GM12878 (cell line): ENCODE measurements at regions not wholly inside any gene's neighbourhood (a gene's known extent, or its start where the extent isn't known, plus 50 kb on each side); places are given as distances from the start of the nearest gene placed in this dataset.

Source experiments
- ATAC-seq: fragments of 200-7000 bp; cut with Tn5 transposase; 3 replicates; pipeline ENCODE4 v1.9.1; 2020; ENCODE audit warnings: mild to moderate bottlenecking, moderate library complexity
- BruUV-seq: library from RNA; stranded (reverse); fragments of 400-500 nt; replicated peaks from 2 replicates; lab custom pipeline; 2021; lab: Mats Ljungman, UMichigan
- CTCF ChIA-PET: fragments of 300-600 bp; sonication (Branson Sonifier 250); formaldehyde crosslinking; extraction: SDS; loops from one replicate; lab custom pipeline; 2021; ENCODE audit warnings: inconsistent platforms; lab: Yijun Ruan, JAX
- POLR2A ChIA-PET: fragments of 350-600 bp; formaldehyde crosslinking; extraction: SDS; loops from one replicate; lab custom pipeline; 2021; ENCODE audit warnings: inconsistent platforms; lab: Charles Lee
- RAD21 ChIA-PET: fragments of 300-600 bp; sonication (Branson Sonifier 250); formaldehyde crosslinking; loops from one replicate; lab custom pipeline; 2023; ENCODE audit warnings: antibody characterized with exemption; ENCODE audit not compliant: unreplicated experiment; lab: Charles Lee
- SMC1A ChIA-PET: fragments of 300-600 bp; sonication (Branson Sonifier 250); formaldehyde crosslinking; loops from one replicate; lab custom pipeline; 2023; ENCODE audit not compliant: unreplicated experiment, uncharacterized antibody; lab: Charles Lee
- DNase-seq: peaks from one replicate; pipeline ENCODE4 v3.0.0-alpha.2; 2011; ENCODE audit warnings: low read depth, low spot score
- FAIRE-seq: peaks from 3 replicates; lab custom pipeline; 2011; peaks lifted over from hg19 to GRCh38; lab: Jason Lieb, UNC
- H2AFZ ChIP-seq: 2 replicates; pipeline ENCODE4 v1.6.0; 2011; ENCODE audit warnings: low read depth, low read length, control low read depth; ENCODE audit not compliant: control insufficient read depth
- H3K27ac ChIP-seq: 2 replicates; pipeline ENCODE4 v1.5.1; 2011; ENCODE audit warnings: control low read depth; ENCODE audit not compliant: control insufficient read depth, insufficient read depth
- H3K27me3 ChIP-seq, 2 experiments: replicated peaks in 1 of 2; 2 replicates each; pipeline versions ENCODE4 v1.6.0 to v1.6.1; 2011; ENCODE audit warnings: low read length in 1 of 2; ENCODE audit not compliant: control insufficient read depth in 2 of 2, insufficient read depth in 2 of 2
- H3K36me3 ChIP-seq, 2 experiments: 2 replicates each; pipeline ENCODE4 v1.5.1; 2011; ENCODE audit warnings: low read length in 1 of 2; ENCODE audit not compliant: control insufficient read depth in 2 of 2, insufficient read depth in 2 of 2
- H3K4me1 ChIP-seq: 2 replicates; pipeline ENCODE4 v1.6.1; 2011; ENCODE audit warnings: mild to moderate bottlenecking, low read length, moderate library complexity, mixed read lengths; ENCODE audit not compliant: control insufficient read depth, insufficient read depth
- H3K4me2 ChIP-seq: 2 replicates; pipeline ENCODE4 v1.6.0; 2011; ENCODE audit warnings: control low read depth; ENCODE audit not compliant: control insufficient read depth, insufficient read depth
- H3K4me3 ChIP-seq: fragments of 200-600 bp; sonication (generic); 2 replicates; pipeline ENCODE4 v1.5.1; 2016
- H3K79me2 ChIP-seq: 2 replicates; pipeline ENCODE4 v1.6.0; 2011; ENCODE audit warnings: low read length; ENCODE audit not compliant: control insufficient read depth, insufficient read depth
- H3K9ac ChIP-seq: 2 replicates; pipeline ENCODE4 v1.8.0; 2011; ENCODE audit warnings: low read length, control low read depth, mixed read lengths; ENCODE audit not compliant: control insufficient read depth, insufficient read depth
- H3K9me3 ChIP-seq: replicated peaks from 3 replicates; pipeline ENCODE4 v1.5.1; 2011; ENCODE audit warnings: mild to moderate bottlenecking, low read length; ENCODE audit not compliant: control insufficient read depth, insufficient read depth
- H4K20me1 ChIP-seq: 2 replicates; pipeline ENCODE4 v1.6.0; 2011; ENCODE audit not compliant: control insufficient read depth, insufficient read depth
- CHD2 ChIP-seq: IDR thresholded peaks from 2 replicates; pipeline ENCODE4 v1.6.1; 2011; ENCODE audit warnings: low read depth, low read length, improper control_type of control experiment, borderline replicate concordance
- CREM ChIP-seq: IDR thresholded peaks from 2 replicates; pipeline ENCODE4 v1.6.1; 2014; ENCODE audit warnings: antibody characterized with exemption, low read depth
- EZH2 ChIP-seq: IDR thresholded peaks from 2 replicates; pipeline ENCODE4 v1.6.1; 2012; ENCODE audit warnings: low read depth, mild to moderate bottlenecking, control low read depth, inconsistent platforms, low read length, borderline replicate concordance; ENCODE audit not compliant: control insufficient read depth
- FOXK2 ChIP-seq: fragments of 450-650 bp; IDR thresholded peaks from 2 replicates; pipeline ENCODE4 v1.6.1; 2017; ENCODE audit warnings: mild to moderate bottlenecking, moderate library complexity
- GABPA ChIP-seq: IDR thresholded peaks from 2 replicates; pipeline ENCODE4 v1.6.1; 2014; ENCODE audit warnings: antibody characterized with exemption, low read depth, mild to moderate bottlenecking, inconsistent platforms
- IKZF2 ChIP-seq, 2 experiments: fragments of 450-650 bp; IDR thresholded peaks; 2 replicates each; pipeline ENCODE4 v1.6.1; 2017; ENCODE audit warnings: mild to moderate bottlenecking in 2 of 2, moderate library complexity in 2 of 2
- JUNB ChIP-seq: IDR thresholded peaks from 2 replicates; pipeline ENCODE4 v1.6.1; 2016; ENCODE audit warnings: antibody characterized with exemption, mild to moderate bottlenecking
- SMARCA5 ChIP-seq: fragments of 450-650 bp; IDR thresholded peaks from 2 replicates; pipeline ENCODE4 v1.6.1; 2017; ENCODE audit warnings: mild to moderate bottlenecking
- SP1 ChIP-seq: IDR thresholded peaks from one replicate; pipeline ENCODE4 v1.6.1; 2011; ENCODE audit warnings: low read depth, low read length
- TAF1 ChIP-seq: IDR thresholded peaks from 2 replicates; pipeline ENCODE4 v1.6.1; 2011; ENCODE audit warnings: mild to moderate bottlenecking, low read depth, low read length, borderline replicate concordance
- TARDBP ChIP-seq: IDR thresholded peaks from 2 replicates; pipeline ENCODE4 v1.6.1; 2016; ENCODE audit warnings: borderline replicate concordance
- WGBS: methylation state at CpG from one replicate; pipeline ENCODE4 v1.1.6; 2016; ENCODE audit warnings: low lambda C conversion rate; ENCODE audit not compliant: insufficient replicate concordance, insufficient coverage; ENCODE audit errors: missing lambda C conversion rate; 5-methylcytosine and 5-hydroxymethylcytosine counted together
- in situ Hi-C: fragments of 300-500 bp; cut with MboI; formaldehyde crosslinking; loops from 9 replicates; pipeline ENCODE4 v1.14.3; 2018; ENCODE audit warnings: mixed read lengths
- intact Hi-C: fragments of 100-400 bp; cut with micrococcal nuclease; formaldehyde crosslinking; loops from one replicate; pipeline ENCODE4 v1.14.2; 2022; ENCODE audit not compliant: unreplicated experiment
- TF ChIP-seq, protein P1 (sequence below), 3 experiments: IDR thresholded peaks in 2 of 3; conservative IDR thresholded peaks in 1 of 3; 2 replicates each; pipeline ENCODE4 v1.5.1; 2011; ENCODE audit warnings: low read depth in 3 of 3, low read length in 3 of 3, mild to moderate bottlenecking in 3 of 3, control low read depth in 2 of 3, moderate library complexity in 2 of 3, inconsistent platforms in 1 of 3, mixed read lengths in 1 of 3; ENCODE audit not compliant: control insufficient read depth in 2 of 3, insufficient read depth in 1 of 3; ENCODE audit errors: extremely low read depth in 1 of 3
- TF ChIP-seq, protein P2 (sequence below): fragments of 450-650 bp; IDR thresholded peaks from 2 replicates; pipeline ENCODE4 v1.6.1; 2017; ENCODE audit warnings: borderline replicate concordance
- TF ChIP-seq, protein P3 (sequence below): fragments of 450-650 bp; IDR thresholded peaks from 2 replicates; pipeline ENCODE4 v1.6.1; 2014; ENCODE audit warnings: mild to moderate bottlenecking

- FAIRE-seq = no peak
- no peaks in the 10 kb centered on the region for H3K9me3 ChIP-seq
These were observed 299.2 kb downstream of the RPS29 start for GRCh38 chr14:49287004-49287403.

GRCh38 chr14:49286257-49286983 lies 299.8 kb downstream of the RPS29 start:
- no peaks in the 10 kb centered on the region for H3K27me3 ChIP-seq
- ATAC-seq (no peak), DNase-seq (no peak), FAIRE-seq (no peak)
- POLR2A ChIA-PET = no interaction called here
- H3K27ac ChIP-seq = no peak overlapping the region
- no peaks in the 10 kb centered on the region for H4K20me1 ChIP-seq
- H3K4me3 ChIP-seq = no peak overlapping the region
- BruUV-seq = no TSS peak
- intact Hi-C loops (no loop called here), in situ Hi-C loops (no loop called here)
- H3K79me2 ChIP-seq = no peaks in the 10 kb centered on the region
- 5% methylated on average over 1 of the region's 1 CpG for WGBS
- no peak overlapping the region for H3K4me2 ChIP-seq
- RAD21 ChIA-PET = no interaction called here
- H3K4me1 ChIP-seq = no peaks in the 10 kb centered on the region
- no peak overlapping the region for H3K9ac ChIP-seq
- H3K9me3 ChIP-seq = no peaks in the 10 kb centered on the region
- H3K36me3 ChIP-seq = no peaks in the 10 kb centered on the region
- SMC1A ChIA-PET = no interaction called here
- CTCF ChIA-PET = no interaction called here
- no peak overlapping the region for H2AFZ ChIP-seq
- TF ChIP-seq, protein P1, sequence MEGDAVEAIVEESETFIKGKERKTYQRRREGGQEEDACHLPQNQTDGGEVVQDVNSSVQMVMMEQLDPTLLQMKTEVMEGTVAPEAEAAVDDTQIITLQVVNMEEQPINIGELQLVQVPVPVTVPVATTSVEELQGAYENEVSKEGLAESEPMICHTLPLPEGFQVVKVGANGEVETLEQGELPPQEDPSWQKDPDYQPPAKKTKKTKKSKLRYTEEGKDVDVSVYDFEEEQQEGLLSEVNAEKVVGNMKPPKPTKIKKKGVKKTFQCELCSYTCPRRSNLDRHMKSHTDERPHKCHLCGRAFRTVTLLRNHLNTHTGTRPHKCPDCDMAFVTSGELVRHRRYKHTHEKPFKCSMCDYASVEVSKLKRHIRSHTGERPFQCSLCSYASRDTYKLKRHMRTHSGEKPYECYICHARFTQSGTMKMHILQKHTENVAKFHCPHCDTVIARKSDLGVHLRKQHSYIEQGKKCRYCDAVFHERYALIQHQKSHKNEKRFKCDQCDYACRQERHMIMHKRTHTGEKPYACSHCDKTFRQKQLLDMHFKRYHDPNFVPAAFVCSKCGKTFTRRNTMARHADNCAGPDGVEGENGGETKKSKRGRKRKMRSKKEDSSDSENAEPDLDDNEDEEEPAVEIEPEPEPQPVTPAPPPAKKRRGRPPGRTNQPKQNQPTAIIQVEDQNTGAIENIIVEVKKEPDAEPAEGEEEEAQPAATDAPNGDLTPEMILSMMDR (IDR thresholded peaks at IDR 0.05 in 2 of 3, conservative IDR thresholded peaks at IDR 0.05 in 1 of 3; ENCODE audit: control insufficient read depth in 2 of 3, extremely low read depth in 1 of 3, insufficient read depth in 1 of 3, low read depth in 3 of 3, low read length in 3 of 3) = no peak
- TF ChIP-seq FOXK2 = no peak
- TF ChIP-seq EZH2 = no peak
- TF ChIP-seq CHD2 = no peak
- TF ChIP-seq, protein P2, sequence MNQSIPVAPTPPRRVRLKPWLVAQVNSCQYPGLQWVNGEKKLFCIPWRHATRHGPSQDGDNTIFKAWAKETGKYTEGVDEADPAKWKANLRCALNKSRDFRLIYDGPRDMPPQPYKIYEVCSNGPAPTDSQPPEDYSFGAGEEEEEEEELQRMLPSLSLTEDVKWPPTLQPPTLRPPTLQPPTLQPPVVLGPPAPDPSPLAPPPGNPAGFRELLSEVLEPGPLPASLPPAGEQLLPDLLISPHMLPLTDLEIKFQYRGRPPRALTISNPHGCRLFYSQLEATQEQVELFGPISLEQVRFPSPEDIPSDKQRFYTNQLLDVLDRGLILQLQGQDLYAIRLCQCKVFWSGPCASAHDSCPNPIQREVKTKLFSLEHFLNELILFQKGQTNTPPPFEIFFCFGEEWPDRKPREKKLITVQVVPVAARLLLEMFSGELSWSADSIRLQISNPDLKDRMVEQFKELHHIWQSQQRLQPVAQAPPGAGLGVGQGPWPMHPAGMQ = no peak
- TF ChIP-seq IKZF2 (IDR thresholded peaks at IDR 0.05) = no peak
- no peak for TF ChIP-seq SMARCA5
- TF ChIP-seq JUNB = no peak
- no peak for TF ChIP-seq GABPA
- TF ChIP-seq TAF1 = no peak

More at GRCh38 chr14:49287004-49287403, 299.2 kb downstream of the RPS29 start:
- under 1% methylated on average over 5 of the region's 5 CpGs for WGBS
- H4K20me1 ChIP-seq = no peaks in the 10 kb centered on the region
- ATAC-seq = no peak
- intact Hi-C loops = no loop called here
- ChIA-PET CTCF (interaction anchor here (1.4 kb wide), 1 partner anchor 19 kb away, joined by 4 read pairs; no protein-coding TSS in a partner anchor), SMC1A (interaction anchor here (0.6 to 0.7 kb wide), 2 partner anchors 16 to 215 kb away, joined by 3 to 4 read pairs; no protein-coding TSS in a partner anchor), RAD21 (no interaction called here), POLR2A (no interaction called here)
- no peak overlapping the region for H3K4me2 ChIP-seq
- no peak overlapping the region for H3K9ac ChIP-seq
- H3K27ac ChIP-seq = no peak overlapping the region
- no peak overlapping the region for H2AFZ ChIP-seq
- H3K27me3 ChIP-seq = no peaks in the 10 kb centered on the region
- no peaks in the 10 kb centered on the region for H3K79me2 ChIP-seq
- H3K4me3 ChIP-seq = no peak overlapping the region
- BruUV-seq = no TSS peak
- no peaks in the 10 kb centered on the region for H3K36me3 ChIP-seq
- H3K4me1 ChIP-seq = no peaks in the 10 kb centered on the region
- in situ Hi-C loops = no loop called here
- TF ChIP-seq JUNB (no peak), SMARCA5 (no peak), SP1 (no peak), CREM (no peak), TARDBP (no peak)
- TF ChIP-seq, protein P3, sequence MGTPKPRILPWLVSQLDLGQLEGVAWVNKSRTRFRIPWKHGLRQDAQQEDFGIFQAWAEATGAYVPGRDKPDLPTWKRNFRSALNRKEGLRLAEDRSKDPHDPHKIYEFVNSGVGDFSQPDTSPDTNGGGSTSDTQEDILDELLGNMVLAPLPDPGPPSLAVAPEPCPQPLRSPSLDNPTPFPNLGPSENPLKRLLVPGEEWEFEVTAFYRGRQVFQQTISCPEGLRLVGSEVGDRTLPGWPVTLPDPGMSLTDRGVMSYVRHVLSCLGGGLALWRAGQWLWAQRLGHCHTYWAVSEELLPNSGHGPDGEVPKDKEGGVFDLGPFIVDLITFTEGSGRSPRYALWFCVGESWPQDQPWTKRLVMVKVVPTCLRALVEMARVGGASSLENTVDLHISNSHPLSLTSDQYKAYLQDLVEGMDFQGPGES = no peak
- TF ChIP-seq, all 136 proteins: peak for 0
- DNase-seq = no peak
